ENCODE measurements at regions not wholly inside any gene's neighbourhood (a gene's known extent, or its start where the extent isn't known, plus 50 kb on each side); places are given as distances from the start of the nearest gene placed in this dataset.

GRCh38 chr2:172200495-172201085 lies 97.9 kb upstream of the DLX2 start:
- Histone ChIP-seq H3K9me3 (no peaks in the 10 kb centered on the region), H3K36me3 (no peaks in the 10 kb centered on the region), H3K4me3 (ENCODE audit: low read depth in 1 of 2, low read length in 1 of 2) (no peak overlapping the region), H3K27me3 (no peaks in the 10 kb centered on the region), H3K27ac (no peak overlapping the region), H3K4me1 (ENCODE audit: control insufficient read depth in 1 of 2, insufficient read depth in 1 of 2, low read depth in 1 of 2, low read length in 1 of 2) (peaks cover 39 to 42% of the 10 kb centered on the region in 2 experiments)
- TF ChIP-seq CTCF (IDR thresholded peaks at IDR 0.05) = peak; percentile 19

- Histone ChIP-seq H3K4me1 (ENCODE audit: control insufficient read depth in 1 of 2, insufficient read depth in 1 of 2, low read depth in 1 of 2, low read length in 1 of 2) (peaks cover 17 to 21% of the 10 kb centered on the region in 2 experiments), H3K27ac (no peak overlapping the region), H3K9me3 (no peaks in the 10 kb centered on the region), H3K4me3 (ENCODE audit: low read depth in 1 of 2, low read length in 1 of 2) (no peak overlapping the region), H3K27me3 (no peaks in the 10 kb centered on the region), H3K36me3 (no peaks in the 10 kb centered on the region)
- TF ChIP-seq CTCF (IDR thresholded peaks at IDR 0.05) = no peak
These were observed 101.6 kb upstream of the DLX2 start for GRCh38 chr2:172204309-172204708.

GRCh38 chr2:172204762-172205161 lies 102.1 kb upstream of the DLX2 start:
- Histone ChIP-seq H3K27me3 (no peaks in the 10 kb centered on the region), H3K36me3 (no peaks in the 10 kb centered on the region), H3K9me3 (no peaks in the 10 kb centered on the region), H3K4me1 (ENCODE audit: control insufficient read depth in 1 of 2, insufficient read depth in 1 of 2, low read depth in 1 of 2, low read length in 1 of 2) (peaks cover 17 to 21% of the 10 kb centered on the region in 2 experiments), H3K4me3 (ENCODE audit: low read depth in 1 of 2, low read length in 1 of 2) (no peak overlapping the region), H3K27ac (no peak overlapping the region)
- TF ChIP-seq CTCF (IDR thresholded peaks at IDR 0.05) = no peak

- no peak overlapping the region for H3K4me3 ChIP-seq (ENCODE audit: low read depth in 1 of 2, low read length in 1 of 2)
- no peaks in the 10 kb centered on the region for H3K9me3 ChIP-seq
- H3K27ac ChIP-seq = no peak overlapping the region
- TF ChIP-seq CTCF (IDR thresholded peaks at IDR 0.05) = no peak
- no peaks in the 10 kb centered on the region for H3K27me3 ChIP-seq
- peaks cover 19 to 21% of the 10 kb centered on the region in 2 experiments for H3K4me1 ChIP-seq (ENCODE audit: control insufficient read depth in 1 of 2, insufficient read depth in 1 of 2, low read depth in 1 of 2, low read length in 1 of 2)
- H3K36me3 ChIP-seq = no peaks in the 10 kb centered on the region
These were observed 102.6 kb upstream of the DLX2 start for GRCh38 chr2:172205292-172205691.

- no peaks in the 10 kb centered on the region for H3K9me3 ChIP-seq
- H3K27me3 ChIP-seq = no peaks in the 10 kb centered on the region
- no peak overlapping the region for H3K4me3 ChIP-seq (ENCODE audit: low read depth in 1 of 2, low read length in 1 of 2)
- no peak for TF ChIP-seq CTCF (IDR thresholded peaks at IDR 0.05)
- H3K36me3 ChIP-seq = no peaks in the 10 kb centered on the region
- H3K4me1 ChIP-seq (ENCODE audit: control insufficient read depth in 1 of 2, insufficient read depth in 1 of 2, low read depth in 1 of 2, low read length in 1 of 2) = peaks cover 22 to 26% of the 10 kb centered on the region in 2 experiments
- H3K27ac ChIP-seq = no peak overlapping the region
These were observed 105.2 kb upstream of the DLX2 start for GRCh38 chr2:172207911-172208310.

All from neutrophil (primary cell).